Esophagus squamous epithelium (tissue), 5 donors: ENCODE measurements at regions not wholly inside any gene's neighbourhood (a gene's known extent, or its start where the extent isn't known, plus 50 kb on each side); places are given as distances from the start of the nearest gene placed in this dataset.

Source experiments
- DNase-seq: peaks from one replicate; lab custom pipeline; 2025; lab: John Stamatoyannopoulos, UW
- H3K27ac ChIP-seq, 4 donors: fragments of 200-600 bp; sonication (generic); one replicate each; pipeline ENCODE4 v1.5.1; 2016 to 2019; ENCODE audit warnings: mild to moderate bottlenecking in 1 of 4
- H3K27me3 ChIP-seq, 4 donors: fragments of 200-600 bp; sonication (generic); 1 replicate in 3 of 4; 2 replicates in 1 of 4; pipeline versions ENCODE4 v1.5.1 to v1.6.0; 2017 to 2021; ENCODE audit warnings: antibody characterized with exemption in 1 of 4
- H3K36me3 ChIP-seq, 3 donors: fragments of 200-600 bp; sonication (generic); one replicate each; pipeline ENCODE4 v1.5.1; 2016 to 2019
- H3K4me1 ChIP-seq, 3 donors: fragments of 200-600 bp; sonication (generic); one replicate each; pipeline ENCODE4 v1.5.1; 2017 to 2019
- H3K4me3 ChIP-seq, 4 donors: fragments of 200-600 bp; sonication (generic); 1 replicate in 3 of 4; 2 replicates in 1 of 4; pipeline ENCODE4 v1.5.1; 2016 to 2019; ENCODE audit warnings: mild to moderate bottlenecking in 2 of 4, moderate library complexity in 1 of 4
- H3K9me3 ChIP-seq, 3 donors: fragments of 200-600 bp; sonication (generic); one replicate each; pipeline ENCODE4 v1.5.1; 2016 to 2019
- CTCF ChIP-seq, 6 experiments: fragments of 450-650 bp in 4 of 6; fragments of 200-600 bp in 2 of 6; sonication (generic) in 2 of 6; IDR thresholded peaks; one replicate each; pipeline ENCODE4 v1.5.1; 2016 to 2019; ENCODE audit warnings: antibody characterized with exemption in 6 of 6, mild to moderate bottlenecking in 4 of 6, moderate library complexity in 4 of 6
- POLR2A ChIP-seq, 4 donors: fragments of 450-650 bp; IDR thresholded peaks; one replicate each; pipeline ENCODE4 v1.6.1; 2017; ENCODE audit warnings: antibody characterized with exemption in 4 of 4, mild to moderate bottlenecking in 4 of 4, moderate library complexity in 3 of 4
- WGBS, 2 donors: methylation state at CpG; one replicate each; pipeline ENCODE4 v1.1.5; 2018; 5-methylcytosine and 5-hydroxymethylcytosine counted together
- intact Hi-C: fragments of 100-400 bp; cut with DNase I; formaldehyde crosslinking; loops from one replicate; pipeline ENCODE4 v1.15.0; 2022
- donor health status: DM: yes; HTN: yes; CAD: no.

GRCh38 chr9:129338724-129339430 lies 160.8 kb upstream of the IER5L start:
- no peaks in the 10 kb centered on the region for H3K27me3 ChIP-seq
- intact Hi-C loops, result no loop called here
- peak overlapping the region in 2 of 4 donors; percentile 33 to 69 for H3K27ac ChIP-seq
- H3K4me3 ChIP-seq, result no peak overlapping the region
- H3K4me1 ChIP-seq, result peaks cover 37 to 72% (median 37%) of the 10 kb centered on the region in 3 donors
- WGBS, 2 donors, result 76 to 80% methylated on average over 10 to 16 of the region's 19 CpGs
- no peak for DNase-seq
- TF ChIP-seq POLR2A (IDR thresholded peaks at IDR 0.05) (no peak), CTCF (IDR thresholded peaks at IDR 0.05) (no peak)
- no peaks in the 10 kb centered on the region for H3K9me3 ChIP-seq
- peaks cover 0 to 17% (median 0%) of the 10 kb centered on the region in 3 donors for H3K36me3 ChIP-seq

GRCh38 chr9:129337336-129338140 lies 159.5 kb upstream of the IER5L start:
- no peak for DNase-seq
- Histone ChIP-seq H3K9me3 (no peaks in the 10 kb centered on the region), H3K4me3 (peak overlapping the region; percentile 20 to 61 (median 42)), H3K4me1 (peaks cover 47 to 81% (median 47%) of the 10 kb centered on the region in 3 donors), H3K36me3 (peaks cover 0 to 13% (median 0%) of the 10 kb centered on the region in 3 donors), H3K27ac (peak overlapping the region; percentile 86 to 96 (median 90)), H3K27me3 (no peaks in the 10 kb centered on the region)
- intact Hi-C loops, result no loop called here
- WGBS, 2 donors, result 66 to 70% methylated on average over 18 to 20 of the region's 27 CpGs
- TF ChIP-seq CTCF (IDR thresholded peaks at IDR 0.05) (no peak), POLR2A (IDR thresholded peaks at IDR 0.05) (no peak)

- 0 to 12% methylated on average over 13 to 45 of the region's 56 CpGs for WGBS, 2 donors
- Histone ChIP-seq H3K36me3 (peaks cover 0 to 7% (median 0%) of the 10 kb centered on the region in 3 donors), H3K9me3 (no peaks in the 10 kb centered on the region), H3K4me1 (peaks cover 49 to 86% (median 49%) of the 10 kb centered on the region in 3 donors), H3K4me3 (peak overlapping the region; percentile 20 to 61 (median 42)), H3K27me3 (no peaks in the 10 kb centered on the region), H3K27ac (peak overlapping the region; percentile 86 to 96 (median 90))
- no peak for DNase-seq
- intact Hi-C loops, result no loop called here
- peak in 1 of 4 donors; percentile 10 for TF ChIP-seq POLR2A (IDR thresholded peaks at IDR 0.05)
- no peak for TF ChIP-seq CTCF (IDR thresholded peaks at IDR 0.05)
These were observed 158.7 kb upstream of the IER5L start for GRCh38 chr9:129336601-129337331.

- peaks cover 49 to 84% (median 51%) of the 10 kb centered on the region in 3 donors for H3K4me1 ChIP-seq
- DNase-seq, result no peak
These were observed 158.1 kb upstream of the IER5L start for GRCh38 chr9:129336130-129336528.

More at GRCh38 chr9:129336130-129336528, 158.1 kb upstream of the IER5L start:
- intact Hi-C loops, result no loop called here
- Histone ChIP-seq H3K27ac (peak overlapping the region; percentile 86 to 96 (median 90)), H3K36me3 (peaks cover 0 to under 1% (median 0%) of the 10 kb centered on the region in 3 donors), H3K9me3 (peaks cover 0 to 3% (median 2%) of the 10 kb centered on the region in 3 donors), H3K27me3 (no peaks in the 10 kb centered on the region), H3K4me3 (peak overlapping the region; percentile 20 to 61 (median 42))
- WGBS, 2 donors, result 41 to 44% methylated on average over 3 of the region's 5 CpGs
- TF ChIP-seq POLR2A (IDR thresholded peaks at IDR 0.05) (no peak), CTCF (IDR thresholded peaks at IDR 0.05) (no peak)
